ENCODE measurements at regions not wholly inside any gene's neighbourhood (a gene's known extent, or its start where the extent isn't known, plus 50 kb on each side); places are given as distances from the start of the nearest gene placed in this dataset.

DNA sequence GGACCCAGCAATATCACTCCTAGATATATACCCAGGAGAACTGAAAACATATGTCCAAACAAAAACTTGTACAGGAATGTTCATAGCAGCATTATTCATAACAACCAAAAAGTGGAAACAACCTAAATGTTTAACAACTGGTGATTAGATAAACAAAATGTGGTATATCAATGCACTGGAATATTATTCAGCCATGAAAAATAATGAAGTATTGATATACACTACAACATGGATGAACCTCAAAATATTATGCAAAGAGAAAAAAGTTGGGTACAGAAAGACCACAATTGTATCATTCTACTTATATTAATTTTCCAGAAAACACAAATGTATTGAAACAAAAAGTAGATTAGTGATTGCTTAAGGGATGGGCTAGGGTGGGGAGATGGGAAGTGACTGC, 498.6 kb downstream of the GRIN2A start:
- TF ChIP-seq CTCF (IDR thresholded peaks at IDR 0.05) = no peak
- TF ChIP-seq POLR2AphosphoS5 (IDR thresholded peaks at IDR 0.05) = no peak
- TF ChIP-seq POLR2A (IDR thresholded peaks at IDR 0.05) = no peak

Measured in breast epithelium (tissue), 3 donors.